ENCODE measurements at regions not wholly inside any gene's neighbourhood (a gene's known extent, or its start where the extent isn't known, plus 50 kb on each side); places are given as distances from the start of the nearest gene placed in this dataset.
"Not testable (repeated sequence)": the region's sequence is repeated elsewhere in the genome, so short reads cannot be mapped to it uniquely, and the experiment has no call there.

DNA sequence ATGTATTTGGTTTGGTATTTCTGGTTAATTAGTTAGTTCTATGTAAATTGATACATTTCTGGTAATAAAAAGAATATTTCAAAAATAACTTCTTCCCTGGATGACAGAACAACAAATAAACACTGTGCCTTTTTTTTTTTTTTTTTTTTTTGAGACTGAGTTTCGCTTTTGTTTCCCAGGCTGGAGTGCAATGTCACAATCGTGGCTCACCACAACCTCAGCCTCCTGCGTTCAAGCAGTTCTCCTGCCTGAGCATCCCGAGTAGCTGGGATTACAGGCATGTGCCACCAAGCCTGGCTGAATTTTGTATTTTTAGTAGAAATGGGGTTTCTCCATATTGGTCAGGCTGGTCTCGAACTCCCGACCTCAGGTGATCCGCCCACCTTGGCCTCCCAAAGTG is 64.3 kb upstream of the NFIA start:
- TF ChIP-seq, protein P1, sequence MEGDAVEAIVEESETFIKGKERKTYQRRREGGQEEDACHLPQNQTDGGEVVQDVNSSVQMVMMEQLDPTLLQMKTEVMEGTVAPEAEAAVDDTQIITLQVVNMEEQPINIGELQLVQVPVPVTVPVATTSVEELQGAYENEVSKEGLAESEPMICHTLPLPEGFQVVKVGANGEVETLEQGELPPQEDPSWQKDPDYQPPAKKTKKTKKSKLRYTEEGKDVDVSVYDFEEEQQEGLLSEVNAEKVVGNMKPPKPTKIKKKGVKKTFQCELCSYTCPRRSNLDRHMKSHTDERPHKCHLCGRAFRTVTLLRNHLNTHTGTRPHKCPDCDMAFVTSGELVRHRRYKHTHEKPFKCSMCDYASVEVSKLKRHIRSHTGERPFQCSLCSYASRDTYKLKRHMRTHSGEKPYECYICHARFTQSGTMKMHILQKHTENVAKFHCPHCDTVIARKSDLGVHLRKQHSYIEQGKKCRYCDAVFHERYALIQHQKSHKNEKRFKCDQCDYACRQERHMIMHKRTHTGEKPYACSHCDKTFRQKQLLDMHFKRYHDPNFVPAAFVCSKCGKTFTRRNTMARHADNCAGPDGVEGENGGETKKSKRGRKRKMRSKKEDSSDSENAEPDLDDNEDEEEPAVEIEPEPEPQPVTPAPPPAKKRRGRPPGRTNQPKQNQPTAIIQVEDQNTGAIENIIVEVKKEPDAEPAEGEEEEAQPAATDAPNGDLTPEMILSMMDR (conservative IDR thresholded peaks at IDR 0.05; ENCODE audit: low read depth, low read length) = not testable (repeated sequence)
- TF ChIP-seq EZH2 (IDR thresholded peaks at IDR 0.05; ENCODE audit: borderline replicate concordance, low read depth, low read length, poor library complexity, severe bottlenecking) = not testable (repeated sequence)

Data from A673 (cell line).